Stimulated activated CD8-positive, alpha-beta memory T cell treated with anti-CD3 and anti-CD28 coated beads, Interleukin-15, amount 100 ng/mL, for 1 hour (primary cell): ENCODE measurements at regions not wholly inside any gene's neighbourhood (a gene's known extent, or its start where the extent isn't known, plus 50 kb on each side); places are given as distances from the start of the nearest gene placed in this dataset.
"Not testable (repeated sequence)": the region's sequence is repeated elsewhere in the genome, so short reads cannot be mapped to it uniquely, and the experiment has no call there.

Source experiments
- DNase-seq: peaks from one replicate; pipeline ENCODE4 v3.0.0-alpha.2; 2020; ENCODE audit warnings: low read depth

GRCh38 chr6:144689503-144690040 is 404.4 kb downstream of the UTRN start:
- DNase-seq, result no peak

- DNase-seq, result no peak
Observed at GRCh38 chr6:144690133-144690532, 405.0 kb downstream of the UTRN start.

GRCh38 chr6:144690666-144691065 is 405.5 kb downstream of the UTRN start:
- DNase-seq, result no peak

GRCh38 chr6:144692050-144692449 is 406.9 kb downstream of the UTRN start:
- not testable (repeated sequence) for DNase-seq

- no peak for DNase-seq
Observed at GRCh38 chr6:144695858-144696533, 410.9 kb downstream of the UTRN start.

GRCh38 chr6:144696610-144697368 is 411.7 kb downstream of the UTRN start:
- DNase-seq, result no peak

- DNase-seq, result no peak
Observed at GRCh38 chr6:144697369-144697760, 412.2 kb downstream of the UTRN start.

GRCh38 chr6:144697801-144698200 is 412.7 kb downstream of the UTRN start:
- DNase-seq, result no peak

- DNase-seq, result no peak
Observed at GRCh38 chr6:144702781-144703180, 417.6 kb downstream of the UTRN start.

GRCh38 chr6:144710207-144710606 is 425.1 kb downstream of the UTRN start:
- DNase-seq, result no peak

- no peak for DNase-seq
Observed at GRCh38 chr6:144711661-144712060, 426.5 kb downstream of the UTRN start.

GRCh38 chr6:144712541-144712940 is 427.4 kb downstream of the UTRN start:
- DNase-seq, result no peak

GRCh38 chr6:144714021-144714712 is 429.0 kb downstream of the UTRN start:
- no peak for DNase-seq

- DNase-seq, result no peak
Observed at GRCh38 chr6:144715344-144715743, 430.2 kb downstream of the UTRN start.

GRCh38 chr6:144718431-144718830 is 433.3 kb downstream of the UTRN start:
- no peak for DNase-seq

- no peak for DNase-seq
Observed at GRCh38 chr6:144721232-144721631, 436.1 kb downstream of the UTRN start.

- DNase-seq, result no peak
Observed at GRCh38 chr6:144722154-144722737, 437.1 kb downstream of the UTRN start.

GRCh38 chr6:144722925-144723324 is 437.8 kb downstream of the UTRN start:
- DNase-seq, result no peak

- no peak for DNase-seq
Observed at GRCh38 chr6:144723431-144723830, 438.3 kb downstream of the UTRN start.

GRCh38 chr6:144724818-144725217 is 439.7 kb downstream of the UTRN start:
- no peak for DNase-seq

- DNase-seq, result no peak
Observed at GRCh38 chr6:144725736-144726522, 440.8 kb downstream of the UTRN start.

- no peak for DNase-seq
Observed at GRCh38 chr6:144728804-144729203, 443.7 kb downstream of the UTRN start.
